22Rv1 (cell line): ENCODE measurements at regions not wholly inside any gene's neighbourhood (a gene's known extent, or its start where the extent isn't known, plus 50 kb on each side); places are given as distances from the start of the nearest gene placed in this dataset.

Source experiments
- ZFX ChIP-seq: fragments of 450-650 bp; IDR thresholded peaks from 2 replicates; pipeline ENCODE4 v1.6.1; 2017; ENCODE audit warnings: antibody characterized with exemption, borderline replicate concordance
- TF ChIP-seq, protein P1 (sequence below): fragments of 450-650 bp; IDR thresholded peaks from 2 replicates; pipeline ENCODE4 v1.5.1; 2017; ENCODE audit warnings: mild to moderate bottlenecking

- TF ChIP-seq, protein P1, sequence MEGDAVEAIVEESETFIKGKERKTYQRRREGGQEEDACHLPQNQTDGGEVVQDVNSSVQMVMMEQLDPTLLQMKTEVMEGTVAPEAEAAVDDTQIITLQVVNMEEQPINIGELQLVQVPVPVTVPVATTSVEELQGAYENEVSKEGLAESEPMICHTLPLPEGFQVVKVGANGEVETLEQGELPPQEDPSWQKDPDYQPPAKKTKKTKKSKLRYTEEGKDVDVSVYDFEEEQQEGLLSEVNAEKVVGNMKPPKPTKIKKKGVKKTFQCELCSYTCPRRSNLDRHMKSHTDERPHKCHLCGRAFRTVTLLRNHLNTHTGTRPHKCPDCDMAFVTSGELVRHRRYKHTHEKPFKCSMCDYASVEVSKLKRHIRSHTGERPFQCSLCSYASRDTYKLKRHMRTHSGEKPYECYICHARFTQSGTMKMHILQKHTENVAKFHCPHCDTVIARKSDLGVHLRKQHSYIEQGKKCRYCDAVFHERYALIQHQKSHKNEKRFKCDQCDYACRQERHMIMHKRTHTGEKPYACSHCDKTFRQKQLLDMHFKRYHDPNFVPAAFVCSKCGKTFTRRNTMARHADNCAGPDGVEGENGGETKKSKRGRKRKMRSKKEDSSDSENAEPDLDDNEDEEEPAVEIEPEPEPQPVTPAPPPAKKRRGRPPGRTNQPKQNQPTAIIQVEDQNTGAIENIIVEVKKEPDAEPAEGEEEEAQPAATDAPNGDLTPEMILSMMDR = no peak
- no peak for TF ChIP-seq ZFX
Observed at GRCh38 chrX:43590150-43590549, 65.9 kb upstream of the MAOA start.
